ENCODE measurements at regions not wholly inside any gene's neighbourhood (a gene's known extent, or its start where the extent isn't known, plus 50 kb on each side); places are given as distances from the start of the nearest gene placed in this dataset.
"Not testable (repeated sequence)": the region's sequence is repeated elsewhere in the genome, so short reads cannot be mapped to it uniquely, and the experiment has no call there.

DNA sequence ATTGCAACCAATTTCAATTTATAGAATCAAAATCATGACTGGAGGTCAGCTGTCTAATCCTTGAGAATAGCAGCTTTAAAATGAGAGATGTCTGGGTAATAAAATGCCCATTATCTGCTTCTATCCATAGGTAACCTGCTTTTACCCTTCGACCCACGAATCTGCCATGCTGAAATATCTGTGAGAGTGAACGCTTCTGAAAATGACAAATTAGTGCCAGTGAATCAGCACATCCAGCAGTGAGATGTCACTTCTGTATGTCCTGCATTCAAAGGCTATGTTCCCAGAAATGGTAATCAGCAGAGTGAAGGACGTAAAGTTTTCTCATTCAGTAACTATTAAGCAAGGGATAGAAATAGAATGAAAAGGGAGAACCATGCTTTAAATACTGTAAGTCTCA is 532.4 kb upstream of the ITGA1 start:
- DNase-seq, result no peak

DNA sequence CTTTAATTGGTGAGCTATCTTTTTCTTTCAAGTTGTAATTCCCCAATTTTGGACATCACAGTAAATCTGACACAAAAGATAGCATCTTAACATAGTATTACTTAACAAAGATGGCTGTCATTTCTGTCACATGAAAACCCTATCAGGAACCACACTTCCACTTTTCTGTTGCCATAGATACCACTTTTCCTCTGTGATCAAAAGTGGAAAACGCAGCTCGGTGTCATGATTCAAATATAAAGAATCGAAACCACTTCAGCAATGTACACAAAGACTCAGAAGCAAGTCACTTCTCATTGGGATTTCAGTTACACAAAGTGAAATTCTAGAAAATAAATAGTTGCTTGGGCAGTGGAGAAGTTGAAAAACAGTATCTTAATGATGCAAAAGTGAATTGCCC is 524.9 kb upstream of the ITGA1 start:
- DNase-seq, result no peak

DNA sequence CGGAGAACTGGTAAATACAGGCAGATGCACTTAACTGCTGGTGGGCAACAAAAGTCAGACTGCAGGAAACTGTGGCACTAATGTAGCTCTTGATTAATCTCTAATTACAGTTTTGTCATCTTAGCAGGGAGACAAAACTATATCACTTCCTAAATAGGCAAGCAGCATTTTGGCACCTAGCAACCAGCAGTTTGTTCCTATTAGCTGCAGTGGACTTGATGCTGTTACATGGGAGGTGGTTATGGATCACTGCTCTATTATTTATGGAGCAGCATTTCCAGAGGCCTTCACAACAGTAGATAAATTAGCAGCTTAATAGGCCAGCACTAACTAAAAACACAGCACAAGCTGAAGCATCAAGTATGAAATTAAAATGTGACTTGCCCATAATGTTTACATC is 518.3 kb upstream of the ITGA1 start:
- DNase-seq, result no peak

DNA sequence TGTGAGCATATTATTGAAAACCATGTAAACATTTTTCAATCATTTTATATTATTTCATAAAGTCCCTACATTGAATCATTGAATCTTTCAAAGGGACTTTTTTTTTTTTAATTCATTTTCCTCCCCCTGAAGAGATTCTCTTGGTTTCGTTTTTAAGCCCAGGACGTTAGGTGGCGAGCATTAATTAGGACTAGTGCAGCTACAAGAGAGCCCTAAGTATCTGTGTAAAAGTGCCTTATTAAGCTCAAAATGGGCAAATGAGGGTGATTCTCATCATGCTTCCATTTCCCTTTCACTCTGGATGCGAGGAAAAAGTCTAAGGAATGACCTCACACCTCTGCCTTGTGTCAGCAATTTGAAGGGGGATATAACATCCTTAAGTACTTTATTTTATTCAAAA is 517.9 kb upstream of the ITGA1 start:
- no peak for DNase-seq

DNA sequence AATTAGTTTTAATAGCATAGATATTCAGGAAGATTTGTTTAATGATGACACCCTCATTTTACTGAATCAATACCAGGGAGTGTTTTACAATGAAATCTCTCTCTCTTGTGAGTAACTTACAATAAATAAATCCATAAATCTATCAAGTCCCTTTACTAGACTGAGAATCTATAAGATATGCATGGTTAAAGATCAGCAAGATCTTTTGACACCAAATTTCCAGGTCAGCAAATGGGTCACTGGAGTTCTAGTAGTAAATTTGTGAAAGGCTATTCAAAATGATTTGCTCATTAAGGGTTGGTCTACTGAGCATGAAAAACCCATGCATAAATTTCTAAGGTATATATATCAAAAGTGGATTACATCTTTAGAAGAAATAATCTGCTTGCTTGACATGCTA is 512.1 kb upstream of the ITGA1 start:
- no peak for DNase-seq

DNA sequence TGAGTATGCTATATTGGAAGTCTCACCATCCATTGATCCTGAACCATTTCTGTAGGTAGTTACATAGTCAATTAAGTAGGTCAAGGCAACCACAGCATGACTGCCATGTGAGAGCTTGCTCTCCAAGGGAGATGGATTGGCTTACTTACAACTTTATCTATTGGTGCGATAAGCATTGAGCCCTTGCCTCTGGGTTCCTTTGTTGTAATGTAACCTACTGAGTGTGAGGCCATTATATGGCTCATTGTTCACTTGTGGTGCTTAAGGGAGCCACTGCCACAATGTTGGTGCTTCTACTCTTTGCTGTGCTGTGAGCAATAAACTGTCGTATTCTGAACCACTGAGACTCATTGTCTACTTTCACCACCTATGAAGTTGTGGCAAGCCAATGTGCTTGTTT is 510.6 kb upstream of the ITGA1 start:
- no peak for DNase-seq

DNA sequence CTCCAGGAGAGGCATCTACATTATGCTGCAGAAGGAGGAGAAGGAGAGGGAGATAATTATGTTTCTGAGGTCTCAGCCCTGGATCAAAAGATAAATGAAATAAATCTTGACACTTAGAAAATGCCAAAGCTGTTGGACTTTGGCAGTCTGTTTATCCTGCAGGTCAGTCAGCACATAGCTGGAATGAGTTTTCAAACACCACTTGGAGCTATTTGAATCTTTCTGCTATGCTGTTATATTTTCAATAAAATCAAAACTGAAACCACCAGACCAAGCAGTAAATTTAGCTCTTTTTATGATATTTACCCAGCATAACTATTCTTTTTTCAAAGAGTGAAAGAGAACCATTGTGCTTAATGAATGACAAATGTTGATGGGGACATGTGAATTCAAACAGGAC is 505.1 kb upstream of the ITGA1 start:
- DNase-seq, result no peak

DNA sequence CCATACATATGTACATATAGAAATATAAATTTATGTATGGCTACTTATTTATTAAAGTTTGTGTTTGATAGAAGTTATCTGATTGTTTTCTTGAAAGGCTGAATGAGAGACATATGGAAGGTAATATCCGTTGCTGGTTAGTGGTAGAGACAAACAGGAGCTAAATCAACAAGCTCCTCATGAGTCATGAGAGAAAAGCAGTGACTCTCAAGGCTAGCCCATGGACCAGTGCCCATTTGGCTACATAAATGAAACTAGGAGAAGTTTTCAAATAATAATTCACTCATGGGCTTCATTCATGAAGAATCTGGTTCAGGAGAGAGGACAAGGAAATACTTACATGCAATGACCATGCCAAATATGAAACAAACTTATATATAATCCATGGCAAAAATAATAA is 504.5 kb upstream of the ITGA1 start:
- DNase-seq, result no peak

DNA sequence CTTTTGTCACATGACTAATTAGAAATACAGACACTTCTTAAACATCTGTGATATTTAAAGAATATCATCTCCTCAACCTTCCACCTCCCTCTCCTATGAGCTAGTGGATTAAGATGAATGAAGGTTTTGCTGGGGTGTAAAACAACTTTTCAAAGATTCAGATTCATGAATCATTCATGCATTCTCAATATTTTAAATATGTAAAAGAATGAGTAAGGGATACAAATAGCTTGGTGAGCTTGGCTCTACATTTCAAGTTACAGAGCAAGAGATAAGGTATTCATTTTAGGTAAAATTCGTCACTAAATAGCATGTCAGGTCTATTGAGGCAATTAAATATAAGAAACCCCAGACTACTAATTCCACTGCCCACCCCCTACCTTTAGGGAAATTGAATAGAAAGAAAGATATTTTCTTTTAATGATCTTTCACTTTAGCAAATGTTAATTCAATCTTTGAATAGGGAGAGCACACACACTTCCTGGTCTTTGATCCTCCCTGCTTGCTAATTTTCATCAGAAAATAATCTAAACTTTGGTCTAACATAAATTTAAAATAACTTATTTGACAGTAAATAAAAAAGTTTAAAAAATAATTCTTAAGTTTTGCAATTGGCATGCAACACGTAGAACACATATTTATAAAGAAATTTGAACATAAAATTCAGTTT is 486.9 kb upstream of the ITGA1 start:
- DNase-seq, result no peak

DNA sequence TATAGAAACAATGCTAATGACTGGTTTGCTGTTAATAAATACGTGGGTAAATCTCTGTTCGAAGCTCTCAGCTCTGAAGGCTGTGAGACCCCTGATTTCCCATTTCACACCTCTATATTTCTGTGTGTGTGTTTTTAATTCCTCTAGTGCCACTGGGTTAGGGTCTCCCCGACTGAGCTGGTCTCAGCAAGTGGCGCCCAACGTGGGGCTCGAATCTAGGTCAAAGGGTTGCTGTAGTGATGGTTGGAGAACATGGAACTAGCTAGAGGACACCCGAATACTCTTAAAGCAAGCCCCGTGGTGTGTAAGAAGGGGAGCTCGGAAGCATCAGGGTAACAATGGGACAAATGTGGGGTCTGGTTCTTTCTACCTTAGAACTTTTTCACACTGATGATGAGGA is 482.9 kb upstream of the ITGA1 start:
- not testable (repeated sequence) for DNase-seq

DNA sequence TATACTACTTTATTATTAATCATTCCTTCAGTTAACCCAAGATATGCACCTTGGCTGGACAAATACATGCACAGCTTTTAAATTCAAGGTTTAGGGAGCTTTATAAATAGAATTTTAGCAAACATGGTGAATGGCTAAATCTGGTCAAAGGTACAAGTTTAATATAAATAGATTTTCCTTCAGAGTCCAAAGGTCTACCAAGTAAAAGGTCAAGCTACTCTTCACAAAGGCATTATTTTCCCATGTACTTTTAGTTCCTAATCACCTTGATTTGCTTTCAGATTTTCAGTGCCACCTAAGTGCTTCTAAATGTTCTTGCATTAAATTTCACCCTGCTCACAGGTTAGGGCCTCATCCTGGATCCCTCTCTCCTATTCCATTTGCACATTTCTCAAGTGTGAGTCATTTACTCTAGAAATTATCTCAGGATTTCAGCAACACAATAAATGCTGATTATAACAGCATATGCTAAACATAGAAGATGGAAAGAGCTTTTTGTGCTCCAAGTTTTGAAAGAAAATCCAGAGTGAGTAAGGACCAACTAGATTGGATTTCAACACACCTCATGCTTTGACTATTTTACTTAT is 459.4 kb upstream of the ITGA1 start:
- DNase-seq, result no peak

DNA sequence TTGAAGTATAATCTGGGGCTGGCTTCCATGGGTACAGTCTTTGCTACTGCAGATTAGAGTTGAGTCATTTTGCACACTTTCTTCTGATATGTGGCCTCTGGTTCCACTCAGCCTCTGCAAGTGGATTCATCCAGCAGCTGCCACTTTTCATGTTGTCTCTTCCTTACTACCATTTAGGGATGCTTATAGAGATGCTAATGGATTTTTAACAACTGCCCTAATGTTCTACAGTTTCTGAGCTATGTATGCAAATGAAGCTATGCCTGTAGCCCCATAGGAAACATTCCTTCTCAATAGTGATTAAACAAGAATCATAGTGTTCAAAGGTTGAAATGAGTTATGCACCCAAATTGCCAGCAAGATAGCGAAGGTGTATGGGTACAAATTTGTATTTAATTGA is 456.0 kb upstream of the ITGA1 start:
- DNase-seq, result no peak

DNA sequence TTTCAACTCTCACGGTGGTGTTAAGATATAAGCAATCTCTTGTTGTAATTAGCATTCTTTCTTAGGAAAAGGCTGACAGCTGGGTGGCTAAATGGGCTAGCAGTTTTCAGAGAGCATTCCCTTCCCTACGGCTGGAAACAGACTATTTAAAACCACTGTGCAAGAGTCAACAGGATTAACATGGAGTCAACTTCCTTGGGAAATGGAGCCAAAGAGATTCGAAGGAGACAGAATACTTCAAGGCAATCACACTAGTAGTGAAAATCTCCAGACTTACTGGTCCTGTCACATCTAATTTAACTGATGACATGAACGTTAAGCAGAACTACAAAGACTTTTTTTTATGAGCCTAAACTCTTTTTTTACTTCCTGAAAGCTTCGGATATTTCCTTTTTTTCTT is 453.3 kb upstream of the ITGA1 start:
- DNase-seq, result no peak

DNA sequence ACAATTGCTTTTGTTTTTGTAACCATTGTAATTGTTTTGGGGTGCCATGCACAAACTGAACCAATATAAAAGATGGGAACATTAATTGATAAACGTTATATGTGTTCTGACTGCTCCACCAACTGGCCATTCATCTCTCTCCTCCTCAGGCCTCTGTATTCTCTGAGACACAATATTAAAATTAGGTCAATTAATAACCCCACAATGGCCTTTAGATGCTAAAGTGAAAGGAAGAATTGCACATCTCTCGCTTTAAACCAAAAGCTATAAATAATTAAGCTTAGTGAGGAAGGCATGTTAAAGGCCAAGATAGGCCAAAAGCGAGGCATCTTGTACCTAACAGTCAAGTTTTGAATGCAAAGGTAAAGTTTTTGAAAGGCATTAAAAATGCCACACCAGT is 448.4 kb upstream of the ITGA1 start:
- no peak for DNase-seq

DNA sequence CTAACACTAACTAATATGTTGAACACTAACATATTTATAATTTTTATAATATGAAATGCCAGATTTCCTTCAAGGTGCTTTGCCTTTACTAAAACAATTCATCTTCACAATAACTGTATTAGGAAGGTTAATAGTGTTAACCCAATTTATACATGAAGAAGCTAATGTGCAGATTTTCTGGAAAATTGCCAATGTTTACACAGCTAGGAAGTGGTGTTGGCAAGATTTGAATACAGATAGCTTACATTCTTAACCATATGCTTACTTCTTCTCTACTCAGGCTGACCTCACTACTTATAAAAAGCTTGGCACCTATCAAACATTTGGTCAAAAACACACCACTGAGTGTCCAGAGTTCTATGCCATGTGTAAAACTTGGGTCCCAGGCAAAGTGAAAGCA is 445.4 kb upstream of the ITGA1 start:
- DNase-seq, result no peak

DNA sequence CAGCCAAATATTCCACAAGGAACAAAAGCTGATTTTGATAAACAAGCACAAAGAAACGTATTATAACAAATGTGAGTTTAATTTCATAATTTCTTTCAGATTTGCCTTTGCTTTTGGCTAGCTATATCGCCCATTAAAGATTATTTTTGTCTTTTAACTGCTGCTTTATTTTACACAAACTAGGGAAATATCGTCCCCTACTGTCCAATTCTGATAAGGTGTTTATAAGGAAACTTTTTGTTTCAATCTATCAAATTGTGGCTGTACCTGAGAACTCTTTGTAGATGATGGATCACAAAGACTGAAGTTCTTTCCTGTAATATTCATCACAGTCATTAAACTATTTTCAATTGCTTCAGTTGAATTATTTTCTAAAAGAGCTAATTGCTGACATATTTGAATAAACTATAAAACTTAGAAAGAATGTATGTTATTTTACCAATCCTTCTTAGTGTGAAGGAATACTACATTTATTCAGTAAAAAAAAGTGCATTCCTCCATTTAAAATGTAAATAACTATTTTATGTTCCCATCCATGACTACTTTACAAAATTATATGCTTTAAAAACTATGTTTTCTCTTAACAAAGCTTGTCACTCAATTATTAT is 431.3 kb upstream of the ITGA1 start:
- no peak for DNase-seq

DNA sequence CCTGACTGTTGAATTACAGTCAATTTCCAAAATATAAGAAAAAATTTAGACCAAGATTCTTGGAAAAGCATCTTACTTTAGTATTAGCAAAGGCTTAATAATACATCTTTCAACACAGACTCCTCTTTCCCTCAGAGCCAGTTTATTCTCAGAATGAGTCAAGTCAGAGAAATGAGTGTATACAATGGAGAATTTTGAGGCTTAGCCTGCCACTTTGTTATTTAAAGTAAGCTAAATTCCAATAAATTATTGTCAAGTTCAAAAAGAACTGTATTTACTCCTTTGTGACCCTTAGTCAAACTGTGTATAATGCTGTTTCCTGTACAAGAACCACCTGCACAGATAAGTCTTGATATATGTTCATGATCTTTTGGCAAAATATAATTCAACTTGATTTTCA is 428.5 kb upstream of the ITGA1 start:
- DNase-seq, result no peak

DNA sequence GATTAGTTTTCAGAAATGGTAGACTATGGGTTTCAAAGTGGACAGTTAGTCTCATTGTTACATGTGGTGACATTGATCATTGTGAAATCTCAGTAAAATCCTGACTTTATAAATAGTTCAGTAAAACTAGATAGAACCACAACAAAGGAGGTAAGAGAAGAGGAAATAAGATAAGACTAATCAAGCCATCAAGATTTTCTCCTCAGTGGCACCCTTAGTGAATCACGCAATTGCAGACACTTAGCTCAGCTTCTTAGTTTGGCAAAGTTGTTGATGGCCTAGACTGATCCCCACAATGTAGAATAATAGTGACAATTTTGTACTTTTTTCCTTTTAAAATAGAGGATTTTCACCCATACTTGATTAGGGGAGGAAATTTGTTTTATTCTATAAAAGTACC is 426.7 kb upstream of the ITGA1 start:
- DNase-seq, result no peak

DNA sequence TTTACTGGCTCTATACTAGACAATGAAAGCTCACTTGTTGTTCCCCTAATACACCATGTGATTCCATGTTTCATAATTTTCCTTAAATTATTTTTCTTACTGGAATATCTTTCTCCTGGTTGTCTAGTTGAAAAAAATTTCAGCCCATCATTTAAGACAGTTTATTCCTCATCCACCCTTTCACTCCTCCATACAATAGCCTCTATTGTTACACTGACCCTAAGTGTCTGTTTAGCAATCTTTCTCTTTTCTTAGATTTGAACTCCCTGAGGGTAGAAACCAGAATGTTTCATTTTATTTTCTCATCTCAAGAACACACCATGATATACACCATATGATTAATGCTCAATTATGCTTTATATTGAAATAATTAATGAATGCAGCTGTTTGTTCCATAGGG is 413.4 kb upstream of the ITGA1 start:
- no peak for DNase-seq

DNA sequence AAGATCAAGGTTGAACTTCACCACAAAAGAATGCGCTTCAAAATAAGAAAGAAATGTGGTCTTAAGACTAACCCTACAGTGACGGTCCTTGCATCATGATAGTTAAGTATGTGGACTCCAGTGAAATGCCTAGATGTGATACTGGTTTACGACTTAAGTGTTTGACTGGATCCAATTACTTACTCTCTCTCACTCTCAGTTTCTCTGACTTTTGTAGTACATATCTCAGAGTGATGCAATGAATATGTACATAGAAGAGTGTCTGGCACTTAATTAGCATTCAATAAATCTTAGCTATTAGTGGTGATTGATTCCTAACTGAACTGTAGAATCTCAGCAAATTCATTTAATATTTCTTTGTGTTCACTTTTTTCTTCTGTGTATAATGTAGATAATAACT is 411.7 kb upstream of the ITGA1 start:
- no peak for DNase-seq

DNA sequence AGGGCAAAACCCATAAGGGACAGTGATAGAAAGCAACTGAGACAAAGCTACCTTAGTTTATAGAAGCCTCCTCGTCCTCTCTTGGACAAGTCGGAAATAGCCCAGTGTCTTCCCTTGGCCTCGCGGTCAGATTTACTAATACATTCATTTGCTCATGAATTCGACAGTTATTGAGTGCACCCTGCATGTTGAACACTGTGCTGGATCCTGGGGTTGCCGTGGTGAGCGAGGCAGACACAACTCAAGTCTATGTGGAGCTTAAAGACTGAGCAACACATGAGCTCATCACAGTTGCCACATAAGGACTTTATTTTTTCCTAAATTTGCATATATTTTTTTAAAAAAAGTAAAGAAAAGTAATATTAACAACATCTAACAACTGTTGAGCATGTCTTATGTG is 411.1 kb upstream of the ITGA1 start:
- DNase-seq, result no peak

DNA sequence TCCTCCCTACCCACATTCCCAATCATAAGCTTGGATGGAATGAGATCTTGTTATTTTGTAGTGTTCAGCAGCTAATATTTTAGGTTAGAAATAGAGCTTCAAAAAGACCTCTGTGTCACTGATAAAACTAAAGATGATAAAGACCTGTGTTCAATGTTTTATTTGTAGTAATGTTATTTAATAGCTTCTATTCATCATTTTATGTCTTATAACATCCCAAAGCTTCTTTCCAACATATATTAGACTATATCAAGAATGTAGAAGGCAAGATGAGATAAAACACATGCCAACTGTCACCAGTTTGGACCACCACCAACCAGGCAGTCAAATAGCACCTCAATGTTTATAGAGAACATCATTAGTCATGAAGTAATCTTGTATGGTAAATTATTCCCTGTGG is 409.5 kb upstream of the ITGA1 start:
- DNase-seq, result no peak

DNA sequence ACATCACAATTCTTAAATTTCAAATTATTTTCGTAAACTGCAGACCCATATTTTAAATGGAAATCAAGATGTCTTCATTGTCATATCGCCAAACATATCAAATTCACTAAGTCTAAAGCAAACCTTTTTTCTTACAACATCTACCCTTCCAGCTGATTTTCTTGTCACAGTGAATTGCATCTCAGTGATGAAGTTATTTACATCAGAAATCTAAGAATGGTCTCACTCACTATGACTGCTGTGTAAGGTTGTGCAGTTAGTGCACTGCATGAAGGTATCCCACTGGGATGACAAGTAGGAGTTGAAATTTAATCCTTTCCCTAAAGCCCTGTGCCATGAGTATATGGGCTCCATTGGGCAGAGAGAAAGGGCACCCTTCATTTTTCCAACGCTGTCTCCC is 399.4 kb upstream of the ITGA1 start:
- DNase-seq, result no peak

DNA sequence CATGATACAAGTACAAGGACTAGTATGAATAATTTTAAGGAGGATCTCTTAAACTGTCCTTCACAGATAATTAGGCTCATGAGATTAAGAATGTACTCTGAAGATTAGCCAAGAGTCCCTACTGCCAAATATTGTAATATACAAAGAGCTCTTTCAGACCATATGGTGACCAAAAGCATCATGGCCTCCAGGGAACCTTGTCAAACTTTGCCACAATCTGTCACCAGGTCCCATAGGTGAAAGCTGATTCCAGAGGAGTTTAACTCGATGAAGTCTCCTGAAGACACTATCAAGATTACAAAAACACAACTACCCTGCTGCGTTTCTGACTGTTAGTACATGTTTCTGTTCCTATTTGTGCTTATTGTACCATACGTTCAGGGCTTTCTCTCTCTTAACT is 395.4 kb upstream of the ITGA1 start:
- no peak for DNase-seq

DNA sequence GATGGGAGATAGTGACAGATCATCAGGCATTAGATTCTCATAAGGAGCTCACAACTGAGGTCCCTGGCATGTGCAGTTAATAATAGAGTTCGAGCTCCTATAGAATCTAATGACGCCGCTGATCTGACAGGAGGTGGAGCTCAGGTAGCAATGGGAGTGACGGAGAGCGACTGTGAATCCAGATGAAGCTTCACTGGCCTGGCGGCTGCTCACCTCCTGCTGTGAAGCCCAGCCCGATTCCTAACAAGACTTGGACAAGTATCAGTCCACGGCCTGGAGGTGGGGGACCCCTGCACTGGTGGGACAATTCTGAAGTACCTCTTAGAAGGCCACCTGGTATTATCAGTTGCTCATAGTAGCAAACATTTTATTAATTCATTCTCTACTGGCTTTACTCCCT is 377.9 kb upstream of the ITGA1 start:
- DNase-seq, result no peak

Measured in CD4-positive, alpha-beta T cell treated with Interleukin-15 for 1 hour (primary cell).